ENCODE measurements at regions not wholly inside any gene's neighbourhood (a gene's known extent, or its start where the extent isn't known, plus 50 kb on each side); places are given as distances from the start of the nearest gene placed in this dataset.

GRCh38 chr15:91586560-91586959 is 266.9 kb upstream of the SLCO3A1 start:
- POLR2A ChIA-PET = no interaction called here
- no TSS peak for BruUV-seq (replicated peaks)
- CTCF ChIA-PET (ENCODE audit: unreplicated experiment) = no interaction called here
- H3K4me1 ChIP-seq (ENCODE audit: insufficient read depth, low read length, poor library complexity, severe bottlenecking) = no peaks in the 10 kb centered on the region
- H3K9me3 ChIP-seq (ENCODE audit: low read length) = no peaks in the 10 kb centered on the region
- no peak for TF ChIP-seq EZH2phosphoT487 (IDR thresholded peaks at IDR 0.05; ENCODE audit: borderline replicate concordance, low read depth, low read length)
- TF ChIP-seq, protein P1, sequence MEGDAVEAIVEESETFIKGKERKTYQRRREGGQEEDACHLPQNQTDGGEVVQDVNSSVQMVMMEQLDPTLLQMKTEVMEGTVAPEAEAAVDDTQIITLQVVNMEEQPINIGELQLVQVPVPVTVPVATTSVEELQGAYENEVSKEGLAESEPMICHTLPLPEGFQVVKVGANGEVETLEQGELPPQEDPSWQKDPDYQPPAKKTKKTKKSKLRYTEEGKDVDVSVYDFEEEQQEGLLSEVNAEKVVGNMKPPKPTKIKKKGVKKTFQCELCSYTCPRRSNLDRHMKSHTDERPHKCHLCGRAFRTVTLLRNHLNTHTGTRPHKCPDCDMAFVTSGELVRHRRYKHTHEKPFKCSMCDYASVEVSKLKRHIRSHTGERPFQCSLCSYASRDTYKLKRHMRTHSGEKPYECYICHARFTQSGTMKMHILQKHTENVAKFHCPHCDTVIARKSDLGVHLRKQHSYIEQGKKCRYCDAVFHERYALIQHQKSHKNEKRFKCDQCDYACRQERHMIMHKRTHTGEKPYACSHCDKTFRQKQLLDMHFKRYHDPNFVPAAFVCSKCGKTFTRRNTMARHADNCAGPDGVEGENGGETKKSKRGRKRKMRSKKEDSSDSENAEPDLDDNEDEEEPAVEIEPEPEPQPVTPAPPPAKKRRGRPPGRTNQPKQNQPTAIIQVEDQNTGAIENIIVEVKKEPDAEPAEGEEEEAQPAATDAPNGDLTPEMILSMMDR (conservative IDR thresholded peaks at IDR 0.05; ENCODE audit: low read length) = no peak
- H4K20me1 ChIP-seq (ENCODE audit: insufficient read depth, low read length) = no peaks in the 10 kb centered on the region
- DNase-seq (ENCODE audit: low spot score) = no peak
- no peaks in the 10 kb centered on the region for H3K36me3 ChIP-seq (ENCODE audit: insufficient read depth, low read length)
- H3K27ac ChIP-seq (ENCODE audit: low read depth, low read length, poor library complexity, severe bottlenecking) = no peak overlapping the region
- H2AFZ ChIP-seq (ENCODE audit: low read length) = no peak overlapping the region
- no peaks in the 10 kb centered on the region for H3K9me2 ChIP-seq (ENCODE audit: insufficient read depth, low read length)
- intact Hi-C loops (cut with micrococcal nuclease; ENCODE audit: unreplicated experiment) = no loop called here
- no peaks in the 10 kb centered on the region for H3K79me2 ChIP-seq (ENCODE audit: insufficient read depth, low read depth, low read length)
- no peak overlapping the region for H3K4me2 ChIP-seq (ENCODE audit: low read length)
- no peak overlapping the region for H3K4me3 ChIP-seq (ENCODE audit: low read depth, low read length, poor library complexity, severe bottlenecking)

DNA sequence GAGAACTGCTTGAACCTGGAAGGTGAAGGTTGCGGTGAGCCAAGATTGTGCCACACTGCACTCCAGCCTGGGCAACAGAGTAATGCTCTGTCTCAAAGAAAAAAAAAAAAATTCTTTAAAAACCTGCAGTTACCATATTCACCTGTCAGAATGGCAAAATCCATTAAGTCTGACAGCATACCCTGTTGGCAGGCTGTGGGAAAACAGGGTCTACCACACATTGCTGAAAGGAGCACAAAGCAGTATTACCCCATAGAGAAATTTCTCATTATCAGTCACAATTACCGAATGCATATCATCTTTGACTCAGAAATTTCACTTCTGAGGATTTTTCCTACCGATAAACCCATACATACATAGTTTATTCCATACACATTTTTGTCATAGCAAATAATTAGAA is 264.1 kb upstream of the SLCO3A1 start:
- CTCF ChIA-PET (ENCODE audit: unreplicated experiment) = no interaction called here
- H3K4me1 ChIP-seq (ENCODE audit: insufficient read depth, low read length, poor library complexity, severe bottlenecking) = no peaks in the 10 kb centered on the region

DNA sequence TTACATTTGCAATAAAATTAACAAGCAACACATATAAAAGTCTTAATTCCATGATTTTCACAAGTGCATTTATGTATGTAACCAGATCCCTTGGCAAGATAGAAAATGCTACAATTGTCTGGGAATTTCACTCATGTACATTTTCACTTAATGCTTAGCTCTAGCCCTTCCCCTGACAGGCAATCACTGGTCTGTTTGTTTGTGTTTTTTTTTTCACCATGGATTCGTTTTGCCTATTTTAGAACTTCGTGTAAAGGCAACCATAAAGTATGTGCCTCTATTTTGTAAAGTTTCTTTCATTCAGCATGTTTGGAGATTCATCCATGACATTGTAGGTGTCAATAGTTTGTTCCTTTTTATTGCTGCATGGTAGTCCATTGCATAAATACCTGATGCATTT is 260.9 kb upstream of the SLCO3A1 start:
- ChIA-PET POLR2A (no interaction called here), CTCF (ENCODE audit: unreplicated experiment) (no interaction called here)
- Histone ChIP-seq H3K4me1 (ENCODE audit: insufficient read depth, low read length, poor library complexity, severe bottlenecking) (no peaks in the 10 kb centered on the region), H3K79me2 (ENCODE audit: insufficient read depth, low read depth, low read length) (no peaks in the 10 kb centered on the region), H3K9me3 (ENCODE audit: low read length) (no peaks in the 10 kb centered on the region), H2AFZ (ENCODE audit: low read length) (no peak overlapping the region), H3K27ac (ENCODE audit: low read depth, low read length, poor library complexity, severe bottlenecking) (no peak overlapping the region), H3K9me2 (ENCODE audit: insufficient read depth, low read length) (no peaks in the 10 kb centered on the region), H3K4me3 (ENCODE audit: low read depth, low read length, poor library complexity, severe bottlenecking) (no peak overlapping the region), H3K4me2 (ENCODE audit: low read length) (no peak overlapping the region), H4K20me1 (ENCODE audit: insufficient read depth, low read length) (no peaks in the 10 kb centered on the region), H3K36me3 (ENCODE audit: insufficient read depth, low read length) (no peaks in the 10 kb centered on the region)
- TF ChIP-seq, protein P1 (conservative IDR thresholded peaks at IDR 0.05; ENCODE audit: low read length) = no peak
- TF ChIP-seq EZH2phosphoT487 (IDR thresholded peaks at IDR 0.05; ENCODE audit: borderline replicate concordance, low read depth, low read length) = no peak
- no peak for DNase-seq (ENCODE audit: low spot score)
- intact Hi-C loops (cut with micrococcal nuclease; ENCODE audit: unreplicated experiment) = no loop called here
- BruUV-seq (replicated peaks) = no TSS peak

More for the DNA sequence above, 264.1 kb upstream of the SLCO3A1 start:
- Histone ChIP-seq H3K4me3 (ENCODE audit: low read depth, low read length, poor library complexity, severe bottlenecking) (no peak overlapping the region), H3K79me2 (ENCODE audit: insufficient read depth, low read depth, low read length) (no peaks in the 10 kb centered on the region), H3K9me2 (ENCODE audit: insufficient read depth, low read length) (no peaks in the 10 kb centered on the region), H2AFZ (ENCODE audit: low read length) (no peak overlapping the region), H4K20me1 (ENCODE audit: insufficient read depth, low read length) (no peaks in the 10 kb centered on the region), H3K27ac (ENCODE audit: low read depth, low read length, poor library complexity, severe bottlenecking) (no peak overlapping the region), H3K36me3 (ENCODE audit: insufficient read depth, low read length) (no peaks in the 10 kb centered on the region), H3K9me3 (ENCODE audit: low read length) (no peaks in the 10 kb centered on the region), H3K4me2 (ENCODE audit: low read length) (no peak overlapping the region)
- POLR2A ChIA-PET = no interaction called here
- no peak for DNase-seq (ENCODE audit: low spot score)
- intact Hi-C loops (cut with micrococcal nuclease; ENCODE audit: unreplicated experiment) = no loop called here
- no TSS peak for BruUV-seq (replicated peaks)
- TF ChIP-seq, protein P1 (conservative IDR thresholded peaks at IDR 0.05; ENCODE audit: low read length) = no peak
